HL-60 (cell line): ENCODE measurements at regions not wholly inside any gene's neighbourhood (a gene's known extent, or its start where the extent isn't known, plus 50 kb on each side); places are given as distances from the start of the nearest gene placed in this dataset.

ENCODE experiments used
- DNase-seq, 2 experiments: peaks; one replicate each; pipeline ENCODE4 v3.0.0-alpha.2; 2010 to 2020; ENCODE audit warnings: low read depth in 1 of 2, low spot score in 1 of 2
- H3K27ac ChIP-seq: fragments of 250-450 bp; sonication (Bioruptor Pico); replicated peaks from 2 replicates; pipeline ENCODE4 v1.5.1; 2020; ENCODE audit warnings: mild to moderate bottlenecking, moderate library complexity
- H3K27me3 ChIP-seq: fragments of 250-450 bp; sonication (Bioruptor Pico); 2 replicates; pipeline ENCODE4 v1.5.1; 2021; ENCODE audit warnings: mild to moderate bottlenecking, moderate library complexity; ENCODE audit not compliant: insufficient read depth, poor library complexity, severe bottlenecking
- H3K4me3 ChIP-seq: replicated peaks from 2 replicates; pipeline ENCODE4 v1.5.1; 2011; ENCODE audit warnings: mild to moderate bottlenecking, control low read depth, low read length; ENCODE audit not compliant: insufficient read depth
- CTCF ChIP-seq: IDR thresholded peaks from one replicate; pipeline ENCODE4 v1.5.1; 2011; ENCODE audit warnings: low read length, control low read depth, inconsistent platforms; ENCODE audit not compliant: insufficient read depth
- GABPA ChIP-seq: IDR thresholded peaks from 2 replicates; pipeline ENCODE4 v1.6.1; 2012; ENCODE audit warnings: low read depth
- POLR2AphosphoS5 ChIP-seq: IDR thresholded peaks from 2 replicates; pipeline ENCODE4 v1.6.1; 2012; ENCODE audit warnings: low read depth
- REST ChIP-seq: IDR thresholded peaks from 2 replicates; pipeline ENCODE4 v1.6.1; 2012; ENCODE audit warnings: low read depth; ENCODE audit not compliant: insufficient replicate concordance
- SPI1 ChIP-seq: IDR thresholded peaks from 2 replicates; pipeline ENCODE4 v1.6.1; 2012; ENCODE audit warnings: low read depth, mild to moderate bottlenecking, borderline replicate concordance

GRCh38 chr10:85429126-85429525, 937.5 kb downstream of the GRID1 start:
- Histone ChIP-seq H3K4me3 (no peak overlapping the region), H3K27me3 (no peaks in the 10 kb centered on the region), H3K27ac (no peak overlapping the region)
- no peak for TF ChIP-seq POLR2AphosphoS5
- no peak for TF ChIP-seq GABPA
- no peak for DNase-seq

GRCh38 chr10:85430991-85431390, 935.6 kb downstream of the GRID1 start:
- Histone ChIP-seq H3K27ac (no peak overlapping the region), H3K4me3 (no peak overlapping the region), H3K27me3 (no peaks in the 10 kb centered on the region)
- TF ChIP-seq SPI1 (no peak), POLR2AphosphoS5 (no peak), REST (no peak), GABPA (no peak), CTCF (no peak)
- DNase-seq = no peak

GRCh38 chr10:85433248-85433647, 933.3 kb downstream of the GRID1 start:
- TF ChIP-seq CTCF (no peak), SPI1 (no peak), GABPA (no peak), POLR2AphosphoS5 (no peak), REST (no peak)
- DNase-seq = no peak

GRCh38 chr10:85444868-85445267, 921.7 kb downstream of the GRID1 start:
- H3K27ac ChIP-seq = no peak overlapping the region
- no peak overlapping the region for H3K4me3 ChIP-seq
- no peak for TF ChIP-seq SPI1
- no peak for TF ChIP-seq GABPA
- TF ChIP-seq CTCF = no peak
- no peak for TF ChIP-seq REST
- no peak for TF ChIP-seq POLR2AphosphoS5
- H3K27me3 ChIP-seq = no peaks in the 10 kb centered on the region
- DNase-seq = no peak

More at GRCh38 chr10:85433248-85433647, 933.3 kb downstream of the GRID1 start:
- H3K27me3 ChIP-seq = no peaks in the 10 kb centered on the region
- H3K27ac ChIP-seq = no peak overlapping the region
- H3K4me3 ChIP-seq = no peak overlapping the region
